GM18505 (cell line): ENCODE measurements at regions not wholly inside any gene's neighbourhood (a gene's known extent, or its start where the extent isn't known, plus 50 kb on each side); places are given as distances from the start of the nearest gene placed in this dataset.
"Not testable (repeated sequence)": the region's sequence is repeated elsewhere in the genome, so short reads cannot be mapped to it uniquely, and the experiment has no call there.

Experiments used
- ATAC-seq: cut with Tn5 transposase; IDR thresholded peaks from one replicate; pipeline ENCODE4 v1.9.1; 2021; ENCODE audit not compliant: unreplicated experiment
- POLR2A ChIP-seq: IDR thresholded peaks from 4 replicates; pipeline ENCODE4 v1.6.1; 2011; ENCODE audit warnings: borderline replicate concordance; ENCODE audit not compliant: insufficient read depth, insufficient read length; ENCODE audit errors: extremely low read depth

- ATAC-seq: no peak
Observed at GRCh38 chr3:152676810-152677379, 158.0 kb upstream of the P2RY1 start.

GRCh38 chr3:152677491-152677890 is 157.4 kb upstream of the P2RY1 start:
- no peak for ATAC-seq
- no peak for TF ChIP-seq POLR2A

More at GRCh38 chr3:152676810-152677379, 158.0 kb upstream of the P2RY1 start:
- no peak for TF ChIP-seq POLR2A

DNA sequence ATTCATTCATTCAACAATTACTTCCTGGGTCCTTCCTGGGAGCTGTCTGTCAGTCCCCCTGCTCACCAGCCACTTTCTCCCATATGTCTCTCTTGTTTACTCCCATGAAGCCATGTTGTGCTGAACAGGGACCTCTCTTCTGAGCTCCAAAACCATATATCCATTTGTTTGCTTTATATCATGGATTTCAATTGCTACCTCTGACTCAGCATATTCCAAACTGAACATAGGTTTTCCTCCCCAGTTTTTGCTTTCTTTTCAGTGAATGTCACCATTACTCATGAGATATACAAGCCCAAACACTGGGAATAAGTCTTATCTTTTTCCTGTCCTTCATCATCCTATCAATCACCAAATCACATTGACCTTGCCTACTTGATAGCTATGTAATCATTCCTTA is 152.5 kb upstream of the P2RY1 start:
- ATAC-seq: no peak
- no peak for TF ChIP-seq POLR2A

- ATAC-seq: no peak
- TF ChIP-seq POLR2A: no peak
Observed at GRCh38 chr3:152683521-152683999, 151.4 kb upstream of the P2RY1 start.

DNA sequence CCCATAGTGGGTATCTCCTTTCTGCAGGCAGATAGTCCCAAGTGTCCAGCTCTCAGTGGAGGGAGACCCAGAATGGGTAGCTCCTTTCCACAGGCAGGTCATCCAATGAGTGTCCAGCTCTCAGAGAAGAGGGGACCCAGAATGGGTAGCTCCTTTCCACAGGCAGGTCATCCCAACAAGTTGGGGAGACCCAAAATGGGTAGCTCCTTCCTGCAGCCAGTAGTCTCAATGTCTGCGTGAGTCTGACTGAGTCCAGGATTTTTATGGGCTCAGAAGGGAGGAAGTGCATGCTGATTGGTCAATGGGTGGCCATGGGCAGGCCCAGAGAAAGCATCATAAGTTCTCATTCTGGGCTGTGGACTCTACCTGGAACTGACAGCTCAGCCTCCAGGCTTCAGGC is 150.7 kb upstream of the P2RY1 start:
- TF ChIP-seq POLR2A: no peak
- no peak for ATAC-seq

DNA sequence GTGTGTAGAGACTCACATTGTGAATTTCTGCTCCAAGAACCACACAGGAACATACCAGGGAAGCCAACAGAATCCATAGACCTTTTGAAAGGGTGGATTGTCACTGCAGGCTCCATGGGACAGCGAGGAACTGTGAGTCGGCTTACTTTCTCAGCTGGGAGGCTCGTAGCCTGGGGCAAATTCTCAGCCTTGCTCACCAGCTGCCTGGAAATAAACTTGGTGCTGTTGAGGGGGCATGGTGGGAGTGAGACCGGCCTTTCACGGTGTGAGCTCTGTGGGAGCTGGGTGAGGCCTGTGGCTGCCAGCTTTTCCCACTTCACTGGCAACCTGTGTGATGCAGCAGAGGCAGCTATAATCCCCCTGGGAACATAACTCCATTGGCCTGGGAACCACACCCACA is 146.6 kb upstream of the P2RY1 start:
- no peak for ATAC-seq
- TF ChIP-seq POLR2A: no peak

- ATAC-seq: not testable (repeated sequence)
Observed at GRCh38 chr3:152692326-152692725, 142.6 kb upstream of the P2RY1 start.

- not testable (repeated sequence) for ATAC-seq
Observed at GRCh38 chr3:152693521-152694250, 141.2 kb upstream of the P2RY1 start.

- ATAC-seq: no peak
- TF ChIP-seq POLR2A: no peak
Observed at GRCh38 chr3:152695840-152696239, 139.1 kb upstream of the P2RY1 start.

GRCh38 chr3:152696962-152697361 is 138.0 kb upstream of the P2RY1 start:
- no peak for TF ChIP-seq POLR2A
- ATAC-seq: no peak

DNA sequence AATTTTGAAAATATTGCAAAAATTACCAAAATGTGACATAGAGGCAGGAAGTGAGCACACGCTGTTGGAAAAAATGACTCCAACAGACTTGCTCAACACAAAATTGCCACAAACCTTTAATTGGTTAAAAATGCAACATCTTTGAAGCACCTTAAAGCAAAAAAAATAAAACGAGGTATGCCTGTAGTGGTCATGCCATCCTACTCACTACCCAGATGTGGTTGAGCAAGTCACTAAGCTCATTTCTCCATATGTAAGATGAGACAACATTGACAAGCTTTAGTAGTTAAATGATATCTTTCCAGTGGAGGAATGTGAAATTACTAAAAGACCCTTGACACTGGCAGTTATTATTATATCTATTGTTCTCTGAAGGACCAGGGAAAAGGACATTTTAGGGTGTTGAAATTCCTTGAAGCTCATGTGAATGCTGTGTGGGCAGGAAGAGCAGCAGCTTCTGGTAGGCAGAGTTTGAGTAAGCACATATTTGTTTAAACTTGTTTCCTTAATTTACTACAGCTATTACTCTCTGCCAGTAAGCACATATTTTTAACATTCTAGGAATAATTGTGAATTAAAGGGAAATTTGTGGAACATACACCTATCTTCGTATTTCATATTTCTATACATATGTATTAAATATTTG is 131.6 kb upstream of the P2RY1 start:
- ATAC-seq: no peak

GRCh38 chr3:152706991-152707713 is 127.8 kb upstream of the P2RY1 start:
- no peak for TF ChIP-seq POLR2A
- ATAC-seq: no peak

More for the DNA sequence above, 131.6 kb upstream of the P2RY1 start:
- no peak for TF ChIP-seq POLR2A

DNA sequence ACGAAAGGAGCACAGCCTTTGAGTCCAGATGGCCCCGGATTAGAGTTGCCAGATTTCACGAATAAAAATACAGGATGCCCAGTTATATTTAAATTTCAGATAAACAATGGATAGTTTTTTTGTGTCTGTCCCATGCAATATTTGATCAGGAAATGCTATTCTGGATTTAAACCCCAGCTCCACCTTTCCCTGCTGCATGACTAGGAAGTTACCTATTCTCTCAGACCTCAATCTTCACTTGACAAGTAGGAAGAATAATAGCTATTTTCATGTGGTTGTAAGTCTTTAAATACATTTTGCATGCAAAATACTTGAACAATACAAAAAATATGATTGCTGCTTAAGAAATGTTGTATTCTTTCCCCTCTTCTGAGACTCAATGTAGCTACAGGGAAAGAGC is 125.3 kb upstream of the P2RY1 start:
- no peak for ATAC-seq
- TF ChIP-seq POLR2A: no peak
